Eye (tissue), 1 donor: ENCODE measurements at regions not wholly inside any gene's neighbourhood (a gene's known extent, or its start where the extent isn't known, plus 50 kb on each side); places are given as distances from the start of the nearest gene placed in this dataset.

Experiments
- DNase-seq: peaks from one replicate; pipeline ENCODE4 v3.0.0-alpha.2; 2015

DNA sequence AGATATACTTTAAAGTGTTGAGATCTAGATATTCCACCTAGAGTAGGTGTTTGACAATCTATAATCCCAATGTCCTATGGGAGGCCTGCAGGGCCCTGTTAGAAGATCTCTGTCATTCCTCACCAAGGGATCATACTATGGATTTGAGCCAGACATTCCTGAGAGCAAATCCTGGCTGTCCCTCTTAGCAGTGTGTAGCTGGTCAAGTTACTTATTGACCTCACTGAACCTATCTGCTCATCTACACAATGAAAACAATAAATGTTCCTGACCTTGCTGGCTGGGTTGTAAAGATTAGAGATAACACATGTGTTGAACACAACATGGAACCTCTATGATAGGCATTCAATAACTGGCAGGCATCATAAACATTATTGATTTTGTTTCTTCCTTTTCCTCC is 265.6 kb upstream of the ATP11B start:
- no peak for DNase-seq

DNA sequence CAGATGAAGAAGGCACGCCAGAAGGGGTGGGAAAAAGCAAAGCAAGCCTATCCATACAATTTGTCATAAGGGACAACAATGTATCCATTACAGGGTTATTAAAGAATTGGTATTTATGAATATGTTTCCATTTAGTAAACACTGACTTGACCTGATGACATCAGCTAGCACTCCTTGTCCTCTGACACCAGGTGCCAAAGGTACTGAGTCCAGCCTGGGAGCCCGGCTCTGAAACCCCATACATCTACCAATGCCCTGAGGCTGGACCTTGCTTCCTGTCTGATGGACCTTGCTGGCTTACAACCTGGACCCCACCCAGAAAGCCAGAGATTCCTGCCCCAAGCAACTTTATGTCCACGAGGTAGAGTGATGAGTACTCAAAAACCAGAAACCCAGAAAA is 263.0 kb upstream of the ATP11B start:
- DNase-seq, result no peak

DNA sequence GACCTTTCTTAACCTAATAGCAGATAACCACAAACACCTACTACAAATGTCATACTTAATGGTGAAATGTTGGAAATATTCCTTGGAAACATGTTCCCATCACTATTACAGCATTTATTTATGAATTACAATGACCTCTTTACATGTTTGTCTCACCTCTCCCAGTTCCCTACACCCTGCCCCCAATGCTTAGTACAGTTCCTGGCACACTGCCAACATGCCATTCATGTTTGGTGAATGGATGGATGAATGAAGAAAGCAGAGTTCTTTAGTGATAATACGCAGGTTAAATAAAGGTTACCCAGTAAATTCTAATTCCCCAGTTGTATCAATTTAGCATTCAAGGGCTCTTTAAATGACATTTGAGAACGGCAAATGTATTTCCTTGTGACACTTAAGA is 259.9 kb upstream of the ATP11B start:
- DNase-seq, result peak; percentile 43

DNA sequence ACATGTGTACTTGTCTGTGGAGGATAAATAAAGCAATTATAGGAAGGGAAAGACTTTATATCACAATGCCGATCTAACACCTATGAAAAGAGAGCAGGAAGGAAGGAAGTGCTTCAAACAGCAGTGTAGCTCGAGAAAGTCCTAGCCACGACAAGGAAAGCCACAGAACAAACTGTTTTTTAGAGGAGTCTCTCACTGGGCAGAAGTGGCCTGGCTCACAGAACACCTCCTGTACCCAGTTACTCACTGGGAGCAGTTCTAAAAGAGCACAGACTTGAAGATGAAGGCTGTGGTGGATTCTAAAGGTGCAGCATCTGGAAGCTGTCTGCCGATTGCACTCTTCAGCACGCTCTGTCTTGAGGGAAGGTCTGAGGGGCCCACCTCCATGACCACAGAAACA is 248.8 kb upstream of the ATP11B start:
- no peak for DNase-seq

DNA sequence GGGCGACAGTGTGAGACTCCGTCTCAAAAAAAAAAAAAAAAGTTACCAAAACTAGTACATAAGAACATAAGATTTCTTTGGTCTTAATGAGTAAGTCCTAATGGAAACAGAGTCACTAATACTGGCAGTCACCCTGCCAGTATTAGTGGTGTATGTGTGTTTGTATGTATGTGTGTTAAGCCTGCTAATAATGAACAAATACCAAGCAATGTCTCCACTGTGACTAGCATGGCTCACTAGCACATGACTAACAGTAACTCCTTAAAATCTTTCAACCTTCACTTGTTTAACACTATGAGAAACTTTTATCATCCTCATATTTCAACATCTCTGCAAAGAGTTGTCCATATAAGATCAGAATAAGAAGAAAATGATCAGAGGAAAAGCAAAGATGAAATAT is 231.0 kb upstream of the ATP11B start:
- no peak for DNase-seq

DNA sequence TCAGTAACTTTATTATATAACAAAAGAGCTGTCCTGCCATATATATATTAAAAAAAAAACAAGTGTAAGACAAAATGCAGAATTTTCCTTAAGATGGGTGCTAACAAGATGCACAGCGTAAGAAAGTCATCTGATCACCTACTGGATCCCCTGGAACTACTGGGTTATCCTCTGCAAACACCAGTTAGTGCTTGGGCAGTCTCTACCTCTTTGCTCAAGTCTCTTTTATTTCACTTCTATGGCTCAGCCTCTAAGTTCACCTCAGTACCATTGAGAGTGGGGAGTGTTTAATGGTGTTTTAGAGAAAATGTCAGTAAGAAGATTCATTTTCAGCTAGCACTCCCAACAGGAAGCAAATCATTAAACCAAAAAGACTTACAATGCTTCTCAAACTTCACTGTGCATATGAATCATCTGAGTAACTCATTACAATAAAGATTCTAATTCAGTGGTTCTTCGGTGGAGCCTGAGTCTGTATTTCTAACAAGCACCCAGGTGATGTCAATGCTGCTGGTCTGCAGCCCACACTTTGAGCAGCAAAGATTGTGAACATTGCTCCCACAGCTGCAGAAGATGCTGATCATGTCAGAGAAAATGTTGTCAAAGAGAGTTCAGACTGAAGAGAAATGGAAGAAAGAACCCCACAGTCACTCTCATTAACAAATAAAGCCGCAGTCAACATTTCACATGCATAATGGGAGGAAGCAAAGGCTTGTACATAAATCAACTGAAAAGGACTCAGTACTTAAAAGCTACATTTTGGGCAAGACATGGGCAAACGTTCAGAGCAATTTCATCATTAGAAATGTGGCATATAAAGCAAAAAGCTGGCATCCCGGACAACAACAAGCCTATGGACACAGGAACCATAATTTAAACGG is 227.1 kb upstream of the ATP11B start:
- DNase-seq, result peak; percentile 3

DNA sequence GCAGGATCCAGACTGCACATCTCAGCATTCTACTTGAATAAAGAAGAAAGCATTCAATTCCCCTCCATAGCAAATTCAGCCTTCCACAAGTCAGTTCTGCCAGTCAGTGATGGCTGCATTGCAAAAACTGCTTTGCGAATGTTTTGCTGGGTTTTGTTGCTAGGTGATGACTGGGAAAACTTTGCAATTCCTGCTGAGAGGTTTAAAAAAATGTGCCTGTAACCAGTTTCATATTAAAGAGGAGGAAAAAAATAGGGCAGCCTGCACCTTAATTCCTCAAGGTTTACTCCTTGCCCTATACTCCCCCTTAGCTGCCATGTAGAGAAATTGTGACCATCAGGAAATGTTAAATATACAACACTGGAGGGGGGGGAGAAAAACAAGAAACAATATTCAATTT is 225.6 kb upstream of the ATP11B start:
- DNase-seq, result peak; percentile 66

DNA sequence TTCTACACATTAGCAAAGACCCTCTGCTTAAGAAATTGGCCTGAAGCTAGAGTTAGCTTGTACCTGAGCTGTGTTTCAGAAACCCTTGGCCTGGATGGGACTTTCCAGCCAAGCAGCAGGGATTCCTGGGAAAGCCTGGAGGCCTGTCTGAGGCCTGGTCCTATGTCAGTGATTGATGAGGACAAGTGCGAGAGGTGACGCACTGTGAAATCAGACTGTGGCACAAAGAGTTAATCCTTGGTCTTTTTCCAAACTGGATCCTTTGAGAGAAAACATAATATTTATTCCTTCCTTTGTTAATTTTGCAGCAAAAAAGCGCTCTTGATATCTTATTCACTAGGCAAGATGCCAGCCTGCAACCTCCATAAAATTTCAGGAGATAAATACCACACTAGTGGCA is 225.0 kb upstream of the ATP11B start:
- peak; percentile 19 for DNase-seq

DNA sequence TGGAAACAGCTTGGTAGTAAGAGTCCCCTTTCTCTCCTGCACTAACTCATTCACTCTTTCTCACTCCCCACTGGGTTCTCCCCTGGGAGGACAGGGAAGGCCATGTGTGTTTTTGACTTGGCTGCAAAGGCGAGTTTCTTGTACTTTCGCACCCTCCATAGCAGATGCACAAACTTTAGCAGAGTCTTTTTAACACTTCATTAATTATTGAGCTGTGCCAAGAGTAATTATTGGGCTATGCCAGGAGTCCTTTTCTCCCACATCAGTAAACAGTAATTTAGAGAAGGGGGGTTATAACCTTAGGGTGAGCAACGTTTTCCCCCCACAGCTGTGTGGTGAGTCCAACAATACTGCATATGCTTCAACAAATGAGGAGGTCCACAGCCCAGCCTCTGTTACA is 224.4 kb upstream of the ATP11B start:
- peak; percentile 5 for DNase-seq

DNA sequence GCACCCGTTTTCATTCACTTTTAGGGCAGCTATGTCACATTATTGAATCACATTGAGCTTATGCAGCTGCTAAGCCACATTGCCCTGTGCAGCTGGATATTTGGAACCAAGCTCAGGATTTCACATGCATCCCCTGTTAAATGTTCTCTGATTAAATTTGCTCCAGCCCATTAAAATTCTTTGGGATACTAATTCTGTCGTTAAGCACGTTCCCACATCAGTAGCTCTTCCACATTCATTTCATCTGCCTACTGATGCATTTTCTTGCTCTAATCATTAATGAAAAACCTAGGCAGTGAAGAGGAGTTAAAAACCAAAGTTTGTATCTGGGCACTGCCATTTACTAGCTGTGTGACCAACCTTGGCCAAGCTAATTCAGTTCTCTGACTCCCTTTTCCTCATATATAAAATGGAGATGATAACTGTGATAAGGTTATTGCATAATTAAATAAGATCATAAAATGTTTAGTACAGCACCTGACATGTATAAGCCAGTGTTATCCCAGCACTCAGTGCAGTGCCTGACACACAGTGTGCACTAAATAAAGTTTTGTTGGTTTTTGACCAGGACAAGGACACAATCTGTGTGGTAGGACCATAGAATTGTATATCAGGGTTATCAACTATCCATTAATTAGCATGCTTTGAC is 222.2 kb upstream of the ATP11B start:
- DNase-seq, result no peak

DNA sequence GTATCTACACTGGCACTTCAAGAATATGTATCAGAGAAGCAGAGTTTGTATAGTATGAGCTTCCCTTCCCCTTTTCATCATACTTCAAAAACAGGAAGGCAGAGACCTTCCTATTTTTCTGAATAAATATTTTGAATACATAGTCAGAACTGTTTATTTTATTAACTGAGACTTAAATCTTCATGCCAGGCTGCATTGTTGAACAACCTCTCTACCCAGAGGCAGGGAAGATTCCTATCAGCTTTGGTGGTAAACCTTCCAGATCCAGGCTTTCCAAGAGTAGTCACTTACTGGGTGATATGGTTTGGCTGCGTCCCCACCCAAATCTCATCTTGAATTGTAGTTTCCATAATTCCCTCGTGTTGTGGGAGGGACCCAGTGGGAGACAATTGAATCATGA is 217.4 kb upstream of the ATP11B start:
- DNase-seq, result no peak

DNA sequence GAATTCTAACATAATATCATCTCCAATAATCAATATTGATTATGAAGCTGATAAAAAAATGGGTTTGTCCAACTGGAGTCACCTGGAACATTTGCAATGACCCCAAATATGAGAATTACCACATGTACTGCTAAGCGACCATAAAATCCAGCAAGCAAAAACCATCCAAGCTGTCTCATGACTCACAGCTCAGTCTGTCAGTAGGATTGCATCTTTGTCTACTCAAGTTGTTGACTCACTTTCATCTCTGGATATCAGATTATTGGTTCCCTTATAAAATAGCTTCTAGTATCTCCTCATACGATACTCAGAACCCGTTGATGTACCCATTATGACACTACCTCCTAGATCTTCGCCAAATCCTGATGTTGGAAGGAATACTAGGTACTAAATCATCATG is 209.8 kb upstream of the ATP11B start:
- DNase-seq, result no peak

DNA sequence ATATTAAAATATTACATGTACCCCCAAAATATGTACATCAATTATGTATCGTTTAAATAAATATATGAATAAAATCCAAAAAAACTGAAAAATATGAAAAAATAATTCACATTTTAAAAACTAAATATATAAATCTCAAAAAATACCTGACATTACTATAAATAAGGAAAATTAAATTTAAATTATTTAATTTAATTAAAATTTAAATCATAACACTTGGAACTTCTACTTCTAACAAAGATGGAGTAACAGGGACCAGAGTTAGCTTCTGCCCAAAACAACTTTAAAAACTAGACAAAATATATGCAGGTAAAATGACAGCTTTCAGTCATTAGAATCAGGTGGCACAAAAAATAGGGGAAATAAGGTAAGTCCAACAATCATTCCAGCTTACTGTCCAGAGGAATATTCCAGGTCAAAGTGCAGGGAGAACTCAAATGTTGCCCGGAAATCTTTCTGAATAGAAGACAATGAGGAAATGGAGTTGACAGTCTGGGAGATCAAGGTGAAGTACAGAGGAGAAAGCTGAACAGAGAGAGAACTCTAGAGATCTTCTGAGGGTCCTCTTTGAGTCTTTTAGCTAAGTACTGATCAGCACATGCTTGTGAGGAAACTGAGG is 207.7 kb upstream of the ATP11B start:
- no peak for DNase-seq

DNA sequence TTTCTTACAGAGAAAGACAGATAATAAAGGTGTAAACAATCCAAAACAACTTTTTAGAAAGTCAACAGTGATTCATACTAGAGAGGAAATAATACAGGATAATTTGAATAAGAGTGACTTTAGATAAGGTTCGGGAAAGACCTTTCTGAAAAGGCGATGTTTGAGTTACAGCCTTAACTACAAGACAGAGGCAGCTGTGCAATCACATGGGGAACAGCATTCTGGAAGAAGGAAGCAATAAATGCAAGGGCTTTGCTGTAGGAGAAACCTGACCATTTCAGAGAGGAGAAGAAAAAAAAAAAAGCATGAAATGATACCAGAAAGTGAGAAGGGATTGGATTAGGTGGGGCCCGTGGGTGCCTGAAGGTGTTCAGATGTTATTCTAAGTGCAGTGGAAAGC is 200.6 kb upstream of the ATP11B start:
- DNase-seq, result no peak

DNA sequence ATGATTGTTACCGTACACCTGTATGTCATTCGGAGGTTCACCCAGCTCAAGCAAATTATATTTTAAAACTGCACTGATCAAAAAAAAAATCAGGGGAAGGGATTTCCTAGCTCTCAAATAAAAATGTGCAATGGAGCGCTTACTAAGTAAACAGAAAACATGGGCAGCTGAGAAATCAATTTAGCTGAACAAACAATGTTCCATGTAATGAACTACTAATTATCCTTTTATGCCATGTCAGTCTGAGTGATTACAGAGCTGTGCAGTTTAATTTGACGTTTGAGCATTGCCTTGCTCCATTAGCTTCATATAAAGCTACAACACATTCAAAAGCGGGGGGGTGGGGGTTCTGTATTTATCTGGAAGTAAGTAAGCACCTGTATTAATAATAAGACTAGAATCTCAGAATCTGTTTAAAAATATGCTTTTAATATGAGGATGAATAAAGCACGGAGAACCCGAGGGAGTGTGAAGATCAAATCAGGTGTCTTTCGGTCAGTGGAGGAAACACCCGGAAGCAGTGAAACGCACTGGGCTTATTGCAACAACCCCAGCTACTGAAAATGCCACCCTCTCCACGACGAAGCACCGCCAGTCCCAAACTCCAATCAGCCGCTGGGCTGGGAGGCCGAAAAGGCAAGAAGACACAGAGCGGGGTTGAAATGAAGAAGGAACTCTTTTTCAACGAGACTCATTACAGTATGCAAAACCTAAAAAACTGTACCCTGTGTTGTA is 196.5 kb upstream of the ATP11B start:
- DNase-seq, result peak; percentile 46

DNA sequence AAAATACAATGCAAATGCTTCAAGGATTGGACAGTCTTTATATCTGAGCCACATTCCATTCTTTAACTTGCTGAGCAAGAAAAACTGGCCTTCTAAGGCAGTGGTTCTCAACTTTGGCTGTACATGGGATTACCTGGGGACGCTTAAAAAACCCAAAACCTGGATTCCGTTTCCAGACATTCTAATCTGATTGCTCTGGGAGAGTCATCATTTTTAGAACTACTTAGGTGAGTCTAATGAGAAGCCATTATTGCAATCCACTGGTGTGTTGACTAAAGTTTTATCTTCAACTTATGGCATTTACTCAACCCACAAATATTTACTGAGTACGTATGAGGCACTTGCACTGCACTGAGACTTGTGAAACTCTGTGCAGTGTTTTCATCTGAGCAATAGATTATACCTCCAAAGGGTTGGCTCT is 195.7 kb upstream of the ATP11B start:
- no peak for DNase-seq

DNA sequence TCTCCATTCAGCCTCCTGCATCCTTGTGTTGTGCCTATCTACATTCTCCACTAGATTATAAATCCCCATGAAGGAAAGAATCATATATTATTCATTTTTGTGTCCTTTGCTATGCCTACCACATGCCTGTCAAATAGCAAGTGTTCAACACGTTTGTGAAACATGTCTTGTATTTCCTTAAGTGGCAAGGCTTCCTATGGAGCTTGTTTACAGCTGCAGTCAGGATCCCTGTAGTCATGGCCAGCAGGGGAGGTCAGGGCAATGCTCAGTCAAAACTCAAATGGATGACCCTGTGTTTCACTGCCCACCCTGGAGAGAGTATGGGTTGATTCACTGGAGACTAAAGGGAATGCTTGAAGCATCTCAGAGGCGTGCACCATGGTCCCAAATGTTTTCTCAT is 191.7 kb upstream of the ATP11B start:
- no peak for DNase-seq

DNA sequence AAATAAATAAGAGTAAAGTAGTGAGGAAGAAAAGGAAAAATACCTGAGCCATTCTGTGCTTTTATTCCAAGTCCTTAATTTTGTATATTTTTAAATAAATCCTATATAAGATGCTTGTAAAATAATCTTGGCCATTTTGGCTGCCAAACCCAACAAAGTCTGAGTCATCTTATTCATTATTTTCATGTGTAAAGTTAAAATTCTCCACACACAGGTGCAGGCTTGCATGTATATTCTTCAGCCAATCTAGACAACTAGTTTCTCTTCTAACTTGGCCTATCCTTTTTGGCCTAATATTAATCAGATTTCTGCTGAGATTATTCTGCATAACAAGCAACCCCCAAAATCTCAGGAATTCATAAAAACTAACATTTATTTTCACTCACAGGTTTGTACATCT is 189.8 kb upstream of the ATP11B start:
- no peak for DNase-seq

DNA sequence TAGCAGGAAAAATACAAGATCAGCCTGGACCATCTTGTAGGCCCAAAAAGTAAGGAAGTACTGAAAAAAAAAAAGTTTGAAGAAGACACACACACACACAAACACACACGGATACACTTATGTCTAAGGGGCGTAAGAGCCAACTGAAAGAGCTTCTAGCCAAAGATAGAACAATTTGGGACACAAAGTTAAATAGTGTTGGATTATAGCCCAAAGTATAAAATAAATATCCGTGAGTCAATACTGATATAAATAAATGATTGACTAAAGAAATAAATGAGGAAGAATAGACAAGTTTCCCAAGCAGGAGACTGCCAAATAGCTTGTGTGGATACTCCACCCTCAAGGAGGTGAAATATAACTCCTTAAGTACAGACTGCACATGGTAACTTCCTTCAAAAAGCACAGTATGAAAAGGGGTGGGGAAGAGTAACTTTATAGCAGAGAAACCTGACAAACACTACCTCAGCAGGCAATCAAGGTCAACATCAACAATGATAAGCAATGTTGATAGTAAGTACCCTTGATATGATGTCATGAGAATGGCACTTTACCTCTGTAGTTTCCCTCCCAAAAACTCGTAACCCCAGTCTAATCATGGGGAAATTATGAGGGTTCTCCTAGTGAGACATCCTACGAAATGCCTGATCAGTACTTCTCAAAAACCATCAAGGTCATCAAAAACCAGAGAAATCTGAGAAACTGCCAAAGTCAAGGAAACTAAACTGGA is 187.3 kb upstream of the ATP11B start:
- DNase-seq, result no peak

DNA sequence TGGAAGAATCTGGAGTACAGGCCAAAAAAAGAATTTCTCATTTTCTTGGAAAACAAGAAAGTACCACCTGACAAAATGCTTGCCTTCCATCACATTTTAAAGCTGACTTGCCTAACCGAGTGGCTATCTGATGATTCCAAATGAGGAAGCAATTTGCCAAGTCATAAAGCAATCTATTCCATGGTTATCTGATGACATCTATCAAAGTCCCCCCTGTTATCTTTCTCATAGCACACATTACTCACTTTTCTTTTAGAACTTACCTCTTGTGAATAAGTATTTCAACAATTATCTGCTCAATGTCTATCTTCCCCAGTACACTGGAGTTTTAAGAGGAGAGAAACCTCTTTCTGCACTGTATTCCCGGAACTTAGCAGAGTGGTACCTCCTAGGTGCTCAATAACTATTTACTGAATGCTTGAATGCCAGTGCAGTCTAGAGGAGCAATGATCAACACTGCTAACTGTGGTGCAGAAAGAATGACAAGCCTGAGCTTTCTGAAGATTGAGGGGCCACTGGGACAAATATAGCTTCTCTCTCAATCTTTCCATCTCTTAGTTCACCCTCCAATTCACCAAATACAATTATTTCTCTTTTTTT is 186.3 kb upstream of the ATP11B start:
- no peak for DNase-seq

DNA sequence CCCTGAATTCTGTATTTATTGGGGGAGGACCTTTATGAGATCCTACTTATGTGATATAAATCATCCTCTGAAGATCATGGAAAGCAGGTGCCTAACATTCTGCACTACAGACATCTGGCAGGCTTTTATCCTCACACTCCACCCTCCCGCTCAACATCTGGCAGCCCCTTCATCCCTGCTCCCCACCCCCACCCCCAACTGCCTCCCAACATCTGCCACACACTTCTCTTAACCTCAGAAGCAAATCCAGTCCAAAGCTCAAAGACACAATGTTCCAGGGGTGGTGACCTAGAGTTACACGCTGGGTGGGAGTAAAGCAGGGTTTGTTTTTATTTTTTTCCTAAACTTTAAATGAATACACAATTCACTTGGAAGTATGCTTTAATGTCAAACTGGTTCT is 184.5 kb upstream of the ATP11B start:
- no peak for DNase-seq

DNA sequence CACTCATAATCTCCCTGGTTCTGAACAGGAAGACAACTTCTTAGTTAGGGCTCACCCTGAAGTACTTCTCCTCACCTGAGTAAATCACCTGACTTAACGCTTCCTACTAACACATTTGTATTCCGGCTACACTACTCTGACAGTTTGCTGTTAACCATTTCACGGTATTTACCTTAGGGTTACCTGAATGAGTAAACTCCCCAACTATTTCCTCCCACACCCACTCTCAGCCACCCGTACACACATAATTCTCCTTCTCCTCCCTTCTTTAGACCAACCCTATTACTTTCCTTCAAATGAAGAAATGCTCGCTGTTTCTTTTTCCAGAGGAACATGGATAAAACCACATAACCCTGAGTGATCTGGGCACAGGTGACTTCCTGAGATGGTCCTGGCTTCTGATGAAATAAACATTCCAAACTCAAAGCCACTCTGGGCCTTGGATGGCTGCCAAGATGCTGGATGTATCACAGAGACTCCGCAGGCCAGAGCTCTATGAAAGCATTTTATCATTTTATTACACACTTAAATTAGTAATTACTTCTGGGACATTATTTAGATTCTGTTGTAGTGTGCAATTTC is 183.6 kb upstream of the ATP11B start:
- no peak for DNase-seq
